DOHH2 (cell line): ENCODE measurements at regions not wholly inside any gene's neighbourhood (a gene's known extent, or its start where the extent isn't known, plus 50 kb on each side); places are given as distances from the start of the nearest gene placed in this dataset.

Experiments used
- H3F3A ChIP-seq: fragments of 200-600 bp; sonication (generic), shearing (Covaris generic); 2 replicates; pipeline ENCODE4 v1.6.0; 2016; ENCODE audit warnings: antibody characterized with exemption, mild to moderate bottlenecking; ENCODE audit not compliant: control insufficient read depth, insufficient read depth
- H3K27ac ChIP-seq: fragments of 200-600 bp; sonication (generic); 2 replicates; pipeline ENCODE4 v1.5.1; 2014; ENCODE audit warnings: low read depth, mild to moderate bottlenecking, low read length, moderate library complexity
- H3K27me3 ChIP-seq: fragments of 200-600 bp; sonication (generic); 2 replicates; pipeline ENCODE4 v1.6.1; 2014; ENCODE audit warnings: mild to moderate bottlenecking, low read length, mixed read lengths; ENCODE audit not compliant: control insufficient read depth
- H3K36me3 ChIP-seq: fragments of 200-600 bp; sonication (generic); 2 replicates; pipeline ENCODE4 v1.6.1; 2014; ENCODE audit warnings: mild to moderate bottlenecking, low read length, moderate library complexity, mixed read lengths; ENCODE audit not compliant: control insufficient read depth
- H3K4me1 ChIP-seq: fragments of 200-600 bp; sonication (generic); 2 replicates; pipeline ENCODE4 v1.6.1; 2014; ENCODE audit warnings: mild to moderate bottlenecking, low read length, mixed read lengths; ENCODE audit not compliant: control insufficient read depth
- H3K4me2 ChIP-seq: fragments of 200-600 bp; sonication (generic); 2 replicates; pipeline ENCODE4 v1.6.0; 2014; ENCODE audit warnings: mild to moderate bottlenecking, low read length, moderate library complexity
- H3K4me3 ChIP-seq: fragments of 200-600 bp; sonication (generic); 2 replicates; pipeline ENCODE4 v1.5.1; 2014; ENCODE audit warnings: mild to moderate bottlenecking, low read length, mixed read lengths
- H3K79me2 ChIP-seq: fragments of 200-600 bp; sonication (generic); 2 replicates; pipeline ENCODE4 v1.6.1; 2014; ENCODE audit warnings: mild to moderate bottlenecking, low read length, mixed read lengths; ENCODE audit not compliant: control insufficient read depth
- H3K9me2 ChIP-seq: fragments of 200-600 bp; sonication (generic); replicated peaks from 2 replicates; pipeline ENCODE4 v1.6.1; 2014; ENCODE audit warnings: mild to moderate bottlenecking, low read length, mixed read lengths; ENCODE audit not compliant: control insufficient read depth
- H3K9me3 ChIP-seq: fragments of 200-600 bp; sonication (generic); 2 replicates; pipeline ENCODE4 v1.6.1; 2014; ENCODE audit warnings: antibody characterized with exemption, low read length, mixed read lengths; ENCODE audit not compliant: control insufficient read depth, insufficient read depth
- H4K20me1 ChIP-seq: fragments of 200-600 bp; sonication (generic); 2 replicates; pipeline ENCODE4 v1.6.0; 2014; ENCODE audit warnings: low read depth, mild to moderate bottlenecking, antibody characterized with exemption, low read length, moderate library complexity; ENCODE audit not compliant: control insufficient read depth, insufficient read depth
- EZH2phosphoT487 ChIP-seq: fragments of 200-600 bp; sonication (generic); IDR thresholded peaks from 2 replicates; pipeline ENCODE4 v1.6.1; 2017; ENCODE audit warnings: borderline replicate concordance, mild to moderate bottlenecking, antibody characterized with exemption, low read length, moderate library complexity, mixed read lengths
- TF ChIP-seq, protein P1 (sequence below): fragments of 200-600 bp; sonication (generic); IDR thresholded peaks from one replicate; pipeline ENCODE4 v1.5.1; 2014; ENCODE audit warnings: antibody characterized with exemption, mild to moderate bottlenecking, low read depth, low read length; ENCODE audit not compliant: poor library complexity, severe bottlenecking

DNA sequence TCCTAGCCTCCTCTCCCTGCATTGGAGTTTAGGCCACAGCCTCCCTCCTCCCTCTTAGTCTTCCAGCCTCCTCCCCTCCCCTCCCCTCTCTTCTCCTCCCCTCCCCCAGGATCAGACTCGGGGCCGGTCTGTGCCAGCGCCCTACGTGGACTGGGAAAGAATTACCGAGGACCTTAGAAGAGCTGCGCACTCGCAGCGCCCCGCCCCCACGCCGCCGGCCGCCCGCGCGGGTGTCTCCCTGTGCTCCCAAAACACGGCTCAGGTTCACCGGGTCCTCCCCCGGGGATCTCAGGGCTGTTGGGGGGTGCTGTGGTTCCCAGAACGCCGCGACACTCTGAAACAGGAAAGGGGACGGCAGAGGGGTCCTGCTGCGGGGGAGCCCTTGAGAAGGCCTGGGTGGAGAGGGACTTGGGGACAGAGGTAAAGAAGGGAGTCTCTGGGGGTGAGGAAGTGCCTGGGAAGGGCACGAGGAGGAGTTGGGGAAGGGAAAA, 122.3 kb upstream of the TBL1X start:
- peak overlapping the region; percentile 30; the same call in 1 of the 2 replicates for H3K27ac ChIP-seq
- no peaks in the 10 kb centered on the region for H4K20me1 ChIP-seq
- no peaks in the 10 kb centered on the region for H3K9me3 ChIP-seq
- H3K79me2 ChIP-seq = no peaks in the 10 kb centered on the region
- TF ChIP-seq, protein P1, sequence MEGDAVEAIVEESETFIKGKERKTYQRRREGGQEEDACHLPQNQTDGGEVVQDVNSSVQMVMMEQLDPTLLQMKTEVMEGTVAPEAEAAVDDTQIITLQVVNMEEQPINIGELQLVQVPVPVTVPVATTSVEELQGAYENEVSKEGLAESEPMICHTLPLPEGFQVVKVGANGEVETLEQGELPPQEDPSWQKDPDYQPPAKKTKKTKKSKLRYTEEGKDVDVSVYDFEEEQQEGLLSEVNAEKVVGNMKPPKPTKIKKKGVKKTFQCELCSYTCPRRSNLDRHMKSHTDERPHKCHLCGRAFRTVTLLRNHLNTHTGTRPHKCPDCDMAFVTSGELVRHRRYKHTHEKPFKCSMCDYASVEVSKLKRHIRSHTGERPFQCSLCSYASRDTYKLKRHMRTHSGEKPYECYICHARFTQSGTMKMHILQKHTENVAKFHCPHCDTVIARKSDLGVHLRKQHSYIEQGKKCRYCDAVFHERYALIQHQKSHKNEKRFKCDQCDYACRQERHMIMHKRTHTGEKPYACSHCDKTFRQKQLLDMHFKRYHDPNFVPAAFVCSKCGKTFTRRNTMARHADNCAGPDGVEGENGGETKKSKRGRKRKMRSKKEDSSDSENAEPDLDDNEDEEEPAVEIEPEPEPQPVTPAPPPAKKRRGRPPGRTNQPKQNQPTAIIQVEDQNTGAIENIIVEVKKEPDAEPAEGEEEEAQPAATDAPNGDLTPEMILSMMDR = no peak
- no peak for TF ChIP-seq EZH2phosphoT487
- H3K4me1 ChIP-seq = peaks cover 38% of the 10 kb centered on the region
- H3K36me3 ChIP-seq = no peaks in the 10 kb centered on the region
- no peak overlapping the region for H3K4me2 ChIP-seq
- no peaks in the 10 kb centered on the region for H3K9me2 ChIP-seq
- no peak overlapping the region for H3K4me3 ChIP-seq
- H3K27me3 ChIP-seq = no peaks in the 10 kb centered on the region
- H3F3A ChIP-seq = peaks cover 9% of the 10 kb centered on the region

DNA sequence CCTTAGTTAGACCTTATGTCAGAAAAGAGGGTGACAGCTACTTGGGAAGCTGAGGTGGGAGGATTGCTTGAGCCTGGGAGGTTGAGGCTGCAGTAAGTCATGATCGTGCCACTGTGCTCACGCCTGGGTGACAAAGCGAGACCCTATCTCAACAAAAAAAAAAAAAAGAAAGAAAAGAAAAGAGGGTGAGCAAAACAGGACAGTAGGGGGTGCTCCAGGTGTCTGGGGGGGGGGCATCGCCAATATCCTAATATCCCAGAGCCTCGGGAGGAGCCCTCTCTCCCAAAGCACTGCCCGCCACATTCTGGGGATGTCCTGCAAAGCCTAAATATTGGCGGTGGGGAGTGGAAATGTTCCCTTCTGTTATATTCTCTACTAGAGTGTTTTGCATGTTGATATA, 120.9 kb upstream of the TBL1X start:
- no peak overlapping the region for H3K27ac ChIP-seq
- peaks cover 9% of the 10 kb centered on the region for H3F3A ChIP-seq
- no peaks in the 10 kb centered on the region for H3K27me3 ChIP-seq
- H4K20me1 ChIP-seq = no peaks in the 10 kb centered on the region
- H3K9me3 ChIP-seq = no peaks in the 10 kb centered on the region
- no peaks in the 10 kb centered on the region for H3K79me2 ChIP-seq
- TF ChIP-seq, protein P1 = no peak
- no peak for TF ChIP-seq EZH2phosphoT487
- H3K9me2 ChIP-seq = no peaks in the 10 kb centered on the region
- no peaks in the 10 kb centered on the region for H3K36me3 ChIP-seq
- H3K4me2 ChIP-seq = no peak overlapping the region
- peaks cover 36% of the 10 kb centered on the region for H3K4me1 ChIP-seq
- no peak overlapping the region for H3K4me3 ChIP-seq

DNA sequence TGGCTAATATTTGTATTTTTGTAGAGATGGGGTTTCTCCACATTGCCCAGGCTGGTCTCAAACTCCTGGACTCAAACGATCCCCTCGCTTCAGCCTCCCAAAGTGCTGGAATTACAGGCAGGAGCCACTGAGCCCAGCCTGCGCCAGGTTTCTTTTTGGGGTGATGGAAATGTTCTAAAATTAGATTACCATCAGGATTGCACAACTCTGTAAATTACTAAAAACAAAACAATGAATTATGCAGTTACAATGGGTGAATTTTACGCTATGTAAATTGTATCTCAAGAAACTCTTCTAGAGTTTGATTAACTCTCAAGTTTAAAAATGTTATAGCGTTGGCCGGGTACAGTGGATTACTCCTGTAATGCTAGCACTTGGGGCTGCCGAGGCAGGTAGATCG, 118.9 kb upstream of the TBL1X start:
- no peaks in the 10 kb centered on the region for H3K36me3 ChIP-seq
- H3K27ac ChIP-seq = no peak overlapping the region
- H3K27me3 ChIP-seq = no peaks in the 10 kb centered on the region
- H3K9me2 ChIP-seq = no peaks in the 10 kb centered on the region
- H3K4me3 ChIP-seq = no peak overlapping the region
- no peaks in the 10 kb centered on the region for H3K79me2 ChIP-seq
- H3K4me1 ChIP-seq = peaks cover 18% of the 10 kb centered on the region
- peaks cover 8% of the 10 kb centered on the region for H3F3A ChIP-seq
- H3K9me3 ChIP-seq = no peaks in the 10 kb centered on the region
- H3K4me2 ChIP-seq = no peak overlapping the region
- TF ChIP-seq EZH2phosphoT487 = no peak
- TF ChIP-seq, protein P1 = no peak
- no peaks in the 10 kb centered on the region for H4K20me1 ChIP-seq
